ENCODE measurements at regions not wholly inside any gene's neighbourhood (a gene's known extent, or its start where the extent isn't known, plus 50 kb on each side); places are given as distances from the start of the nearest gene placed in this dataset.

GRCh38 chr16:86921289-86921688 is 342.9 kb downstream of the FOXL1 start:
- no peak for DNase-seq

GRCh38 chr16:86922311-86922710 is 344.0 kb downstream of the FOXL1 start:
- DNase-seq: no peak

- DNase-seq: no peak
Measured at GRCh38 chr16:86923656-86924055, 345.3 kb downstream of the FOXL1 start.

- DNase-seq: no peak
Measured at GRCh38 chr16:86924537-86924936, 346.2 kb downstream of the FOXL1 start.

GRCh38 chr16:86925067-86925791 is 346.9 kb downstream of the FOXL1 start:
- DNase-seq: no peak

GRCh38 chr16:86926181-86927094 is 348.1 kb downstream of the FOXL1 start:
- DNase-seq: no peak

GRCh38 chr16:86927699-86928098 is 349.4 kb downstream of the FOXL1 start:
- no peak for DNase-seq

- DNase-seq: no peak
Measured at GRCh38 chr16:86928523-86929011, 350.2 kb downstream of the FOXL1 start.

- DNase-seq: no peak
Measured at GRCh38 chr16:86929057-86929871, 350.9 kb downstream of the FOXL1 start.

GRCh38 chr16:86930001-86930400 is 351.7 kb downstream of the FOXL1 start:
- DNase-seq: no peak

- DNase-seq: no peak
Measured at GRCh38 chr16:86930663-86931373, 352.5 kb downstream of the FOXL1 start.

GRCh38 chr16:86931410-86931941 is 353.1 kb downstream of the FOXL1 start:
- no peak for DNase-seq

- DNase-seq: no peak
Measured at GRCh38 chr16:86932130-86932982, 354.0 kb downstream of the FOXL1 start.

GRCh38 chr16:86934581-86935375 is 356.4 kb downstream of the FOXL1 start:
- DNase-seq: no peak

GRCh38 chr16:86939609-86940008 is 361.3 kb downstream of the FOXL1 start:
- no peak for DNase-seq

- DNase-seq: no peak
Measured at GRCh38 chr16:86941731-86942130, 363.4 kb downstream of the FOXL1 start.

GRCh38 chr16:86942151-86943051 is 364.1 kb downstream of the FOXL1 start:
- no peak for DNase-seq

- no peak for DNase-seq
Measured at GRCh38 chr16:86945166-86945900, 367.0 kb downstream of the FOXL1 start.

All from SHP77 treated with DMSO at 0.1 percent for 48 hours (cell line).